ENCODE measurements at regions not wholly inside any gene's neighbourhood (a gene's known extent, or its start where the extent isn't known, plus 50 kb on each side); places are given as distances from the start of the nearest gene placed in this dataset.
"Not testable (repeated sequence)": the region's sequence is repeated elsewhere in the genome, so short reads cannot be mapped to it uniquely, and the experiment has no call there.

- DNase-seq = not testable (repeated sequence)
Measured at GRCh38 chr16:88204131-88205110, 178.3 kb upstream of the ZNF469 start.

GRCh38 chr16:88205482-88205881, 177.3 kb upstream of the ZNF469 start:
- DNase-seq = not testable (repeated sequence)

GRCh38 chr16:88206006-88206405, 176.8 kb upstream of the ZNF469 start:
- not testable (repeated sequence) for DNase-seq

- not testable (repeated sequence) for DNase-seq
Measured at GRCh38 chr16:88206516-88206915, 176.2 kb upstream of the ZNF469 start.

GRCh38 chr16:88208112-88208511, 174.6 kb upstream of the ZNF469 start:
- DNase-seq = no peak

- not testable (repeated sequence) for DNase-seq
Measured at GRCh38 chr16:88208776-88209175, 174.0 kb upstream of the ZNF469 start.

GRCh38 chr16:88209579-88209978, 173.2 kb upstream of the ZNF469 start:
- DNase-seq = not testable (repeated sequence)

GRCh38 chr16:88213937-88214336, 168.8 kb upstream of the ZNF469 start:
- not testable (repeated sequence) for DNase-seq

GRCh38 chr16:88221001-88221761, 161.6 kb upstream of the ZNF469 start:
- DNase-seq = not testable (repeated sequence)

GRCh38 chr16:88223696-88224095, 159.1 kb upstream of the ZNF469 start:
- not testable (repeated sequence) for DNase-seq

- not testable (repeated sequence) for DNase-seq
Measured at GRCh38 chr16:88224131-88224898, 158.4 kb upstream of the ZNF469 start.

GRCh38 chr16:88225640-88226230, 157.0 kb upstream of the ZNF469 start:
- not testable (repeated sequence) for DNase-seq

- DNase-seq = not testable (repeated sequence)
Measured at GRCh38 chr16:88226302-88226701, 156.5 kb upstream of the ZNF469 start.

- DNase-seq = not testable (repeated sequence)
Measured at GRCh38 chr16:88227026-88227721, 155.6 kb upstream of the ZNF469 start.

GRCh38 chr16:88227722-88228482, 154.9 kb upstream of the ZNF469 start:
- not testable (repeated sequence) for DNase-seq

- not testable (repeated sequence) for DNase-seq
Measured at GRCh38 chr16:88228751-88229150, 154.0 kb upstream of the ZNF469 start.

- not testable (repeated sequence) for DNase-seq
Measured at GRCh38 chr16:88229710-88230109, 153.0 kb upstream of the ZNF469 start.

GRCh38 chr16:88230276-88230966, 152.3 kb upstream of the ZNF469 start:
- DNase-seq = not testable (repeated sequence)

GRCh38 chr16:88230967-88231615, 151.7 kb upstream of the ZNF469 start:
- DNase-seq = not testable (repeated sequence)

GRCh38 chr16:88231839-88232238, 150.9 kb upstream of the ZNF469 start:
- not testable (repeated sequence) for DNase-seq

Data from KG1 (cell line).